WERI-Rb-1 (cell line): ENCODE measurements at regions not wholly inside any gene's neighbourhood (a gene's known extent, or its start where the extent isn't known, plus 50 kb on each side); places are given as distances from the start of the nearest gene placed in this dataset.

Experiments
- DNase-seq: peaks from one replicate; pipeline ENCODE4 v3.0.0-alpha.2; 2020
- H3K27ac ChIP-seq: fragments of 250-450 bp; sonication (Bioruptor Pico); 2 replicates; pipeline ENCODE4 v1.5.1; 2020; ENCODE audit warnings: mild to moderate bottlenecking, moderate library complexity
- H3K27me3 ChIP-seq: fragments of 250-450 bp; sonication (Bioruptor Pico); 2 replicates; pipeline ENCODE4 v1.5.1; 2021; ENCODE audit warnings: mild to moderate bottlenecking, low read depth, moderate library complexity; ENCODE audit not compliant: insufficient read depth, severe bottlenecking
- H3K36me3 ChIP-seq: fragments of 250-450 bp; sonication (Bioruptor Pico); 2 replicates; pipeline ENCODE4 v1.5.1; 2020; ENCODE audit warnings: mild to moderate bottlenecking, moderate library complexity
- H3K4me3 ChIP-seq: 2 replicates; pipeline ENCODE4 v1.5.1; 2011; ENCODE audit warnings: low read depth, mild to moderate bottlenecking, control low read depth, low read length
- H3K9me3 ChIP-seq: fragments of 250-450 bp; sonication (Bioruptor Pico); 2 replicates; pipeline ENCODE4 v1.5.1; 2021; ENCODE audit warnings: mild to moderate bottlenecking, moderate library complexity; ENCODE audit not compliant: severe bottlenecking
- TF ChIP-seq, protein P1 (sequence below): IDR thresholded peaks from 2 replicates; pipeline ENCODE4 v1.5.1; 2011; ENCODE audit warnings: low read depth, mild to moderate bottlenecking, control low read depth, inconsistent platforms, low read length

DNA sequence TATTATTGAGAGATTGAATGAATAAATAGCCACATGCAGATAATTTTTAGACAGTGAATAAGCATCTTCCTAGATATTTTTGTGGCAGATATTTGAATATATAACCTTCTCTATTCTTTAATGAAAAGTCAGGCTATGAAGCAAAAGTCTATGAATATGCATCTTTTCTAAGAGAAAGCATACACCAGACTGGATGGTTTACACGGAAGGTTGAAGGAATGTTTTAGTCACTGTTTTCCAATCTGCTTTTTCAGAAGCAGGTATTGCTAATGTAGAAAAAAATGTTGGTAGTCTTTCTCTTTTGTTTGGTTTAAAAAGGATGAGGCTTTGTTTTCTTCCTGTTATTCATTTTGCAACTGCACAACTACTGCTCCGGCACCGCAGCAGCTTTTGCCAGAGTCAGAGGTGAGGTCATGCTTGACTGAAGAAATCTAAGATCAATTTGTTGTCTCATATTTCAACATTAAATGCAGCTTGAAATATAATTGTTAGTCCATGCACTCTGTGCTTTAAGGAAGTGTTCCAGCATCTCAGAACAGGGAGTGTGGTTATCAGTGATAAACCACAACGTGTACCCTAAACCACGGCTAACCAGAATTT, 1540.8 kb upstream of the PIK3C3 start:
- no peak overlapping the region for H3K27ac ChIP-seq
- TF ChIP-seq, protein P1, sequence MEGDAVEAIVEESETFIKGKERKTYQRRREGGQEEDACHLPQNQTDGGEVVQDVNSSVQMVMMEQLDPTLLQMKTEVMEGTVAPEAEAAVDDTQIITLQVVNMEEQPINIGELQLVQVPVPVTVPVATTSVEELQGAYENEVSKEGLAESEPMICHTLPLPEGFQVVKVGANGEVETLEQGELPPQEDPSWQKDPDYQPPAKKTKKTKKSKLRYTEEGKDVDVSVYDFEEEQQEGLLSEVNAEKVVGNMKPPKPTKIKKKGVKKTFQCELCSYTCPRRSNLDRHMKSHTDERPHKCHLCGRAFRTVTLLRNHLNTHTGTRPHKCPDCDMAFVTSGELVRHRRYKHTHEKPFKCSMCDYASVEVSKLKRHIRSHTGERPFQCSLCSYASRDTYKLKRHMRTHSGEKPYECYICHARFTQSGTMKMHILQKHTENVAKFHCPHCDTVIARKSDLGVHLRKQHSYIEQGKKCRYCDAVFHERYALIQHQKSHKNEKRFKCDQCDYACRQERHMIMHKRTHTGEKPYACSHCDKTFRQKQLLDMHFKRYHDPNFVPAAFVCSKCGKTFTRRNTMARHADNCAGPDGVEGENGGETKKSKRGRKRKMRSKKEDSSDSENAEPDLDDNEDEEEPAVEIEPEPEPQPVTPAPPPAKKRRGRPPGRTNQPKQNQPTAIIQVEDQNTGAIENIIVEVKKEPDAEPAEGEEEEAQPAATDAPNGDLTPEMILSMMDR, result no peak
- no peak for DNase-seq
- no peaks in the 10 kb centered on the region for H3K36me3 ChIP-seq
- no peaks in the 10 kb centered on the region for H3K27me3 ChIP-seq
- H3K4me3 ChIP-seq, result no peak overlapping the region
- no peaks in the 10 kb centered on the region for H3K9me3 ChIP-seq

DNA sequence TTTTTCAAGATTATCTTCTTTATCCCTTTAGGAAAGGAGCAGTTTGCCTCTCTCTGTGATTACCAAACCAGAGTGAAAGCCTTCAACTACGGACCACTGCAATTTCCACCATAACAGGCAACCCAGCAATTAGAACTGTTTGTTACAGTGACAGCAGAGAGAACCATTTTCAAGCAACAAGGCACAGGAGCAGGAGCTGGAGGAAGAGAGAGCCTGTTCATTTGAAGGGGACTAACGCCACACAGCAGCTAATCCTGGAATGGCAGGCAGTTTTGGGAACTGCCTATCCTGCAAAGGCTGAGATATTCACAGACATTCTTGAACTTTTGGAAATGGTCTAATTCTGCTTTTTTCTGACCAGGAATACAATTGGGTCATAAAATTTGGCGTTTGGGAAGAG, 1541.9 kb upstream of the PIK3C3 start:
- no peak overlapping the region for H3K27ac ChIP-seq
- no peaks in the 10 kb centered on the region for H3K36me3 ChIP-seq
- no peak overlapping the region for H3K4me3 ChIP-seq
- DNase-seq, result peak; percentile 58
- no peaks in the 10 kb centered on the region for H3K27me3 ChIP-seq
- no peaks in the 10 kb centered on the region for H3K9me3 ChIP-seq
- TF ChIP-seq, protein P1, result peak; percentile 87

DNA sequence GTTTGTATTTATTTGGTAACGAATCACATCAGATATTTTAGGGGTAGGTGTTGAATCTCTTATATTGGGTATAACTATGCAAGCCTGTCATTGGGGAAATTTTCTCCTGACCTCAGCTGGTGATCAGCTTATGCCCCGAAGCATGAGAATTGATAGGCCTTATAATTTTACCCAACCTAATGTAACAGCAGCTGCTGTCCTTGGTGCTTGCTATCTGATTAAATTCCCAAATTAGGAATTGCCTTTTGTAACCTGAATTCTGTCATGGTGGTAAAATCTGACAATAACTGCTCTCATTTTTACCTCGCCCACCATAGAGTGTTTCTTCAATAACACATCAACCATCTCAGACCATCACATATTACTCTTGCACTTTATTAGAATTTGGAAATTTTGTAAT, 1542.6 kb upstream of the PIK3C3 start:
- TF ChIP-seq, protein P1, result no peak
- H3K4me3 ChIP-seq, result no peak overlapping the region

DNA sequence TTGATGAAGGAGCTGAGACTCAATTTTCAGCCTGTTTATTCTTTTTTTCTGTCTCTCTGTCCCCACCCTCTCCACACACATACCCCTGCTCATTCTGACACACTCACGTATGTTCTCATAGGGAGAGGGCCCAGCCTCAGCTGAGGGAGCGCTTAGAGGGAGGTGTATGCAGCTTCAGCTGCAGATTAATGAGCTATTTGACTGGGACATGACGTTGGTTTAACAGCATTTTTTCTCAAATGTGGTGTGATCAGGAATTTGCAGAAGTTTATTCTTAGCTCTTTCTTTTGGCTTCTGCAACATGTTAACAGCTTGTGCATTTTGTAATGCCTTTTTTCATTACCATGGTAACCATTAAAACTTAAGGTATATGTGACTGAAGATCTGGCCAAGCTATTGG, 1547.1 kb upstream of the PIK3C3 start:
- Histone ChIP-seq H3K36me3 (no peaks in the 10 kb centered on the region), H3K9me3 (no peaks in the 10 kb centered on the region), H3K27ac (no peak overlapping the region), H3K27me3 (no peaks in the 10 kb centered on the region), H3K4me3 (no peak overlapping the region)
- TF ChIP-seq, protein P1, result no peak
- no peak for DNase-seq

More for the DNA sequence above, 1542.6 kb upstream of the PIK3C3 start:
- Histone ChIP-seq H3K27me3 (no peaks in the 10 kb centered on the region), H3K27ac (no peak overlapping the region), H3K9me3 (no peaks in the 10 kb centered on the region), H3K36me3 (no peaks in the 10 kb centered on the region)
- no peak for DNase-seq

DNA sequence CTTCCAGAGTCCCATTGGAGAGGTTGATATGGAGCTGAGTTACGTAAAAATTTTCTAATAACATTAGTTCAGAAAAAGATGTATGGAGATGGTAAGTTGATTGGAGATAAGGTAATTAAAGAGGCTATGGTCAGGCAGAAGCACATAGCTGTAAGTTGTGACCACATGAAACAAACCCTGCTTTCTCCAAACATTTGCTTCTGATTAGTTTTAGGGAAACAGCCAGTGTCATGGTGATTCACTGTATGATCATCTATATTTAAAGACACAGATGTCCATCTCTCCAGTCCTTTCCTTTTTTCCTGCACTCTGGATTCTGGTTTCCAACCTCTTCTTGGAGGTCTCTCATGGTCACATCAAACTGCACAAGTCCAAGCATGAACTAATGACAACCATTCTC, 1550.8 kb upstream of the PIK3C3 start:
- TF ChIP-seq, protein P1, result no peak
- H3K27me3 ChIP-seq, result no peaks in the 10 kb centered on the region
- H3K36me3 ChIP-seq, result no peaks in the 10 kb centered on the region
- H3K9me3 ChIP-seq, result no peaks in the 10 kb centered on the region
- no peak for DNase-seq
- H3K4me3 ChIP-seq, result no peak overlapping the region
- H3K27ac ChIP-seq, result no peak overlapping the region

DNA sequence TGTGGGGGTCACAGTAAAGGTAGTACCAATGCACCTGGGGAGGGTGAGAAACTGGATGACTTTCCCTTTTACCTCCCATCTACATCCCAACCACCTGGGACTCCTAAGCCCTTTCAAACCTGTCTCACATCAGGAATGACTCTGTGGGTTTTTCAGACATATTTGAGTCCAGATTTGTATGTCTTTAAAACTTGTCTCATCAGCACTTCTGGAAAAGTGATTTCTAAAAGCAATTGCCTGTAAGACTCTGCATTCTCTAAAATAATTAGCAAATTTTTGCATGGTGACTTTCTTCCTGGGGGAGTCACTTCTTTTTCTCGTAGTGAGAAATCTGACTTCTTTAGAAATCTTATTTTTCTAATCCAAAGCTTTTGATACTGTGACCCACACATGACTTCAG, 1553.0 kb upstream of the PIK3C3 start:
- TF ChIP-seq, protein P1, result no peak
- Histone ChIP-seq H3K4me3 (no peak overlapping the region), H3K27ac (no peak overlapping the region), H3K9me3 (no peaks in the 10 kb centered on the region), H3K36me3 (no peaks in the 10 kb centered on the region), H3K27me3 (no peaks in the 10 kb centered on the region)
- DNase-seq, result no peak
